GM06990 (cell line): ENCODE measurements at regions not wholly inside any gene's neighbourhood (a gene's known extent, or its start where the extent isn't known, plus 50 kb on each side); places are given as distances from the start of the nearest gene placed in this dataset.

ENCODE experiments used
- DNase-seq: peaks from one replicate; pipeline ENCODE4 v3.0.0-alpha.2; 2011; ENCODE audit not compliant: insufficient read length; ENCODE audit errors: extremely low read depth
- H3K27me3 ChIP-seq: replicated peaks from 2 replicates; pipeline ENCODE4 v1.6.0; 2011; ENCODE audit warnings: low read length; ENCODE audit not compliant: control insufficient read depth, insufficient read depth
- H3K36me3 ChIP-seq: 2 replicates; pipeline ENCODE4 v1.5.1; 2011; ENCODE audit warnings: low read length; ENCODE audit not compliant: control insufficient read depth, insufficient read depth
- H3K4me3 ChIP-seq: replicated peaks from 2 replicates; pipeline ENCODE4 v1.5.1; 2011; ENCODE audit warnings: low read depth, mild to moderate bottlenecking, control low read depth, low read length
- TF ChIP-seq, protein P1 (sequence below): IDR thresholded peaks from 2 replicates; pipeline ENCODE4 v1.5.1; 2011; ENCODE audit warnings: low read length, control low read depth, mild to moderate bottlenecking, inconsistent platforms; ENCODE audit not compliant: insufficient read depth, poor library complexity, severe bottlenecking

DNA sequence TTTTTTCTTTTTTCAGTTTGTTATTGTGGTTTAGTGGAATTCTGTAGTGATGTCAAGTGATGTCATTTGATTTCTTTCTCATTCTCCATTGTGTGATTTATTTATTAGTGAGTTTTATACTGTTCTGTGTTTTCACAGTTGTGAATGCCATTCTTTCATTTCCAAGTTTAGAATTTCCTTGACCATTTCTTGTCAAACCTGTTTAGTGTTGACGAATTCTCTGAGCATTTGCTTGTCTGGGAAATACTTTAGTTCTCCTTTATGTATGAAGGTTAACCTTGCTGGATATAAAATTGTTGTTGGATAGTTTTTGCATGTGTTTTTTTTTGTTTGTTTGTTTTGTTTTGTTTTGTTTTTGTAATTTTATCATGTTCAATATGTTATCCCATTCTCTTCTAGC lies 633.6 kb upstream of the FAT3 start:
- TF ChIP-seq, protein P1, sequence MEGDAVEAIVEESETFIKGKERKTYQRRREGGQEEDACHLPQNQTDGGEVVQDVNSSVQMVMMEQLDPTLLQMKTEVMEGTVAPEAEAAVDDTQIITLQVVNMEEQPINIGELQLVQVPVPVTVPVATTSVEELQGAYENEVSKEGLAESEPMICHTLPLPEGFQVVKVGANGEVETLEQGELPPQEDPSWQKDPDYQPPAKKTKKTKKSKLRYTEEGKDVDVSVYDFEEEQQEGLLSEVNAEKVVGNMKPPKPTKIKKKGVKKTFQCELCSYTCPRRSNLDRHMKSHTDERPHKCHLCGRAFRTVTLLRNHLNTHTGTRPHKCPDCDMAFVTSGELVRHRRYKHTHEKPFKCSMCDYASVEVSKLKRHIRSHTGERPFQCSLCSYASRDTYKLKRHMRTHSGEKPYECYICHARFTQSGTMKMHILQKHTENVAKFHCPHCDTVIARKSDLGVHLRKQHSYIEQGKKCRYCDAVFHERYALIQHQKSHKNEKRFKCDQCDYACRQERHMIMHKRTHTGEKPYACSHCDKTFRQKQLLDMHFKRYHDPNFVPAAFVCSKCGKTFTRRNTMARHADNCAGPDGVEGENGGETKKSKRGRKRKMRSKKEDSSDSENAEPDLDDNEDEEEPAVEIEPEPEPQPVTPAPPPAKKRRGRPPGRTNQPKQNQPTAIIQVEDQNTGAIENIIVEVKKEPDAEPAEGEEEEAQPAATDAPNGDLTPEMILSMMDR: no peak
- DNase-seq: no peak
- no peaks in the 10 kb centered on the region for H3K36me3 ChIP-seq

DNA sequence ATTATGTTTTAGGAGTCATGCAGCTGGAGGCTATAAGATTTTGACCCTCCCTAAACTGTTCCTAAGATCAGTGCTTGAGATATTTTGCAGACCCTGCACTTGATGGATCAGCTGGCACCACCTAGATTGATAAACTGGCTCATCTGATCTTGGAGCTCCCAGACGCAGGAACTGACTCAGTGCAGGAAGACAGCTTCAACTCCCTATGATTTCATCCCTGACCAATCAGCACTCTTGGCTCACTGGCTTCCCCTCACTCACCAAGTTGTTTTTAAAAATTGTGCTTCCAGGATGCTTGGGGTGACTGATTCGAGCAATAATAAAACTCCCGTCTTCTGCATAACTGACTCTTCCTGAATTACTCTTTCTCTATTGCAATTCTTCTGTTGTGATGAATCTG lies 637.5 kb upstream of the FAT3 start:
- Histone ChIP-seq H3K27me3 (no peaks in the 10 kb centered on the region), H3K36me3 (no peaks in the 10 kb centered on the region), H3K4me3 (no peak overlapping the region)
- TF ChIP-seq, protein P1: no peak
- no peak for DNase-seq

More for the DNA sequence above, 633.6 kb upstream of the FAT3 start:
- H3K4me3 ChIP-seq: no peak overlapping the region
- H3K27me3 ChIP-seq: no peaks in the 10 kb centered on the region

DNA sequence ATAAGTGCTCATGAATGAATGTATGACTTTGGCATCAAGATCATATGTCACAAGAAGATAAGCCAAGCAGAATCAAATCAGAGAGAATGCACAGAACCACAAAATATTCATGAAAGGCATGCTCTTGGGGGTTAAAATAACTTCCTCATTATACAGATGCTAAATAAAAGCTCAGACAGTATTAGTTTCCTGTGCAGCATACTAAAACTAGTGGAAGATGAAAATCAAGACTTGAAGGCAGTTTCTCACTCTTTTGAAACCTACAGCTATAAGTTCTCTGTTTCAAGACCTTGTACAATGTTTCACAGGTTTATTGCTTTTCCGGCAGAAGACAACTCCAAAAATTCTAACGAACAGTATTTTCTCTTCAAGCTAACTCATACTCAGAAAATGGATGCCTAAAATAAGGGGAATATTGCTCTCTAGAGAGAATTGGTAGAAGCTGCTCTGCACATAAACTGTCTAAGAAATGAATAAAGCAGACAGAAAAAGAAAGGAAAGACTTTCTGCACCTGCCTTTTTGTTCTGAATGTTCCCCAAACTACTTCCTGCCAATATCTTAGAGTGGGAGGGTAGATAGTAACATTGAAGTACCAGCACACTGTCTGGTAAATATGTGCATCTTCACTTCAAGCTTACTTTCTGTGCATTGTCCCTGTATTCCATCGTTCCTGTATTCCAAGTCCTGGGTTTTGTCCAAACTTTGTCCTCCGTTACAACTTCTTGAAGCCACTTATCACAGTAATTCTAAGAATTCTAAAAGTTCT lies 639.4 kb upstream of the FAT3 start:
- Histone ChIP-seq H3K27me3 (no peaks in the 10 kb centered on the region), H3K4me3 (no peak overlapping the region), H3K36me3 (no peaks in the 10 kb centered on the region)
- TF ChIP-seq, protein P1: no peak
- no peak for DNase-seq

DNA sequence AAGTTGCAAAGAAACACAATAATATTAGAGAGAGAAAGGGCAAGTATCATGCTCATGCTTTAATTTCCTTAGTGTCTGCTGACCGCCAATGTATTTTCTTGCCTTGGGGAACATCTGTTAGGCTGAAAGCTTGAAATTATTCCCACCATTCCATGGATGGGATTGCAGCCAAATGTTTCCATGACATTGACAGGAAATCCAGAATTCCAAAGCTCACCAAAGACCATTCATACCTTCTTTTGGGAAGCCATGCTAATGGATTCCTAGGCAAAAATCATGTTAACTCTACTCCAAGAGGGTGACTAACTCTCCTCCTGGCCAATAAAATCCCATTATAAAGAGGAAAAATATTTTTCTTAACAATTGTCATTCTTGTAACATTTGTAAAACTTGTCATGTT lies 661.4 kb upstream of the FAT3 start:
- TF ChIP-seq, protein P1: no peak
- no peak overlapping the region for H3K4me3 ChIP-seq
- no peaks in the 10 kb centered on the region for H3K27me3 ChIP-seq
- DNase-seq: no peak
- H3K36me3 ChIP-seq: no peaks in the 10 kb centered on the region

DNA sequence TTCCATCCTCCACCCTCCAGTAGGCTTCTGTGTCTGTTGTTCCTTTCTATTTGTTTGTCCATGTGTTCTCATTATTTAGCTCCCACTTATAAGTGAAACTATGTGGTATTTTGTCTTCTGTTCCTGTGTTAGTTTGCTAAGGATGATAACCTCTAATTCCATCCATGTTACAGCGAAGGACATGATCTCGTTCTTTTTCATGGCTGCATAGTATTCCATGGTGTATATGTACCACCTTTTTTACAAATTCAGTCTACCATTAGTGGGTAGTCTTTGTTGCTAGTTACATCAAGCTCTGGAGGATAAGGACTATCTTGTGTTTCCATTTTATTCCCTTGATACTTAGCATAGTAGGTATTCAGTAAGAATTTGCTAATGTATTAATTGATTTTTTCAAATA lies 664.2 kb upstream of the FAT3 start:
- no peak for DNase-seq
- no peaks in the 10 kb centered on the region for H3K27me3 ChIP-seq
- no peak overlapping the region for H3K4me3 ChIP-seq
- TF ChIP-seq, protein P1: no peak
- H3K36me3 ChIP-seq: no peaks in the 10 kb centered on the region
